SK-MEL-5 (cell line): ENCODE measurements at regions not wholly inside any gene's neighbourhood (a gene's known extent, or its start where the extent isn't known, plus 50 kb on each side); places are given as distances from the start of the nearest gene placed in this dataset.

Experiments
- DNase-seq: peaks from one replicate; pipeline ENCODE4 v3.0.0-alpha.2; 2016; ENCODE audit warnings: low read depth, low spot score
- in situ Hi-C: cut with HindIII; loops from 2 replicates; pipeline ENCODE4 v1.10.0; 2016; ENCODE audit warnings: low sequenced_read_pairs, high pct_unique_total_duplicates, low pct_unique_long_range_greater_than_20kb

- no peak for DNase-seq
- in situ Hi-C loops, result no loop called here
Observed at GRCh38 chr9:12162181-12162815, 530.9 kb upstream of the TYRP1 start.

GRCh38 chr9:12163723-12164458 lies 529.3 kb upstream of the TYRP1 start:
- in situ Hi-C loops, result no loop called here
- no peak for DNase-seq

DNA sequence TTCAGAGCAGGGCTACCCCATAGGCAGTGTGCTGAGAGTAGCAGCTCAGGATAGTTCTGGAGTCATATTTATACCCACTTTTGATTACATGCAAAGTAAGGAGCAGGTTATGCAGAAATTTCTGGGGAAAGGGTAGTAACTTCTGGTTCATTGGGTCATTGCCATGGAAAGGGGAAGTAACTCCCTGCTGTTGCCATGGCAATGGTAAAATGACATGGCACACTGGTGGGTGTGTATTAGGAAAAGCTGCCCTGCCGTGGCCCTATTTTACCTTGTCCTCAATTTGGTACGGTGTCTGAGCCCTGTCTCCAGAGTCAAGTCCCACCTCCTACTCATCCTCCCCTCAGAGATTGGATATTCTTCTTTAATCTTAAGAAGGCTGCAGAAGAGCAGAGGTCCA lies 526.7 kb upstream of the TYRP1 start:
- no peak for DNase-seq
- in situ Hi-C loops, result no loop called here

DNA sequence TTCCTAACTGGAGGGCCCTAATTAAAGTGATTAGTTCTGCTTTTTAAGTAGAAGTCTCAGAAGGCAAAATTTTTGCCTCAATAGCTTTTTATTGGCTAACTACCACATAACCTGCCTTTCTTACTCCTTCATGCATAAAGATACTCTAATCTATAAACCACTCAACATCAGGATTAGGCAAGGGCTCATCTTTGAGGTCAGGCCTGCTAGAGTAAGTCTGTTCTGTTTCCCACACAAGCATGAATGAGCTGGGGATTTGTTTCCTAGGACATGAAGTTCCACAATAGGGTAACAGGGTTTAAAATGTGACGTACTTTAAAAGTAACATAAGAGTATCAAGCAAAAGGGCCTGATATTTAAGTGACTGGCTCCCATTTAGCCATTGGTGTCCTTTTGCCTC lies 522.7 kb upstream of the TYRP1 start:
- in situ Hi-C loops, result no loop called here
- DNase-seq, result no peak

GRCh38 chr9:12178634-12179033 lies 514.6 kb upstream of the TYRP1 start:
- in situ Hi-C loops, result no loop called here
- no peak for DNase-seq

- in situ Hi-C loops, result no loop called here
- DNase-seq, result no peak
Observed at GRCh38 chr9:12182806-12183205, 510.4 kb upstream of the TYRP1 start.

DNA sequence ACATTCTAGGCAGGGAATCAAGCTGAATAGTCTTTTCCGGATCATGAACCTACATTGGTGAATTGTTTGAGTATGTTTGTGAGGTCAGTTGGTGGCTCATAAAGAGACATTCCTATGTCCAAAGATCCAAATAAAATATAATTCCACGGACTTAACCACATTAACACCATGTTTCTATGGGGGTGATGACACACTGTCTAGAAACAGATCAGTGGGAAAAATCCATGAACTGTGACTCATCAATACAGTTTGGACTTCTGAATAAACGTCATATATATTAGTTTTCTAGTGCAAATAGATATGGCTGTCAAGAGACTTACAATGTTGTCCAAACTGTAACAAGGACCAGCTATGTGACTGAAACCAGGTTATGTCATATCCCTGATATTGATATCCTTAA lies 509.9 kb upstream of the TYRP1 start:
- DNase-seq, result no peak
- in situ Hi-C loops, result no loop called here

DNA sequence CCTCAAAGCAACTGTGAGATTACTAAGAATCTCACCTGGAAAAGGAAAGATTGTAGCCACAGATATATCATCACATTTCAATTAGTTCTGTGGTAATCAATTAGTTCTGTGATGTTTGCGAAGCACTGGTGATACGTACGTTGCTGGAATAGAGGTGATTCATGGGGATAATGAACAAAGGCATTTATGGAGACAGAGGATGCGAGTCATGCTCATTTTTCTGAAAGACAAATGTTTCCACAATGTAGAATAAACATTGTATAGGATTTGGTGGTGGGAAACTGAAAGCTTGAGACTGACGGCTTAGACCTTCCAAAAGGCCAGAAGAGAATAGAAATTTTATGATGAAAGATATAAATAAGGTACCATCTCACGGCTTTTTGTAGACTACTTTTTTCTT lies 507.3 kb upstream of the TYRP1 start:
- in situ Hi-C loops, result no loop called here
- no peak for DNase-seq

DNA sequence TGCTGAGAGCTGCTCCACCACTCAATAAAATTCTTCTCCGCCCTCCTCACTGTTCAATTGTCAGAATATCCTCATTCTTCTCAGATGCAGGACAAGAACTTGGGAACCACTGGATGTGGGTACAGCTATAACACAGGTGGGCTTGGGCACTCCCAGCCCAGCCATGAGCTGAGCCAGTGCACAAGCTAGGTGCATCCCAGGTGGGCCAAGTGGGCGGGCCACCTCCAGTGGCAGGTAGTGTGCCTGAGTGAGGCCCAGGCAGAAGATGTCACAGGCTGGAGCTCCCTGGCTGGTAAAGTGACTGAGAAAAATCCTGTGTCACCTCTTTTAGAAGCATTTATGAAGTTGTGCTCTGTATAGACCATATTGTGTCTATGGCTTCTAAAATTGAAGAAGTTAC lies 501.6 kb upstream of the TYRP1 start:
- in situ Hi-C loops, result no loop called here
- DNase-seq, result no peak

- DNase-seq, result no peak
- in situ Hi-C loops, result no loop called here
Observed at GRCh38 chr9:12194731-12195130, 498.5 kb upstream of the TYRP1 start.

DNA sequence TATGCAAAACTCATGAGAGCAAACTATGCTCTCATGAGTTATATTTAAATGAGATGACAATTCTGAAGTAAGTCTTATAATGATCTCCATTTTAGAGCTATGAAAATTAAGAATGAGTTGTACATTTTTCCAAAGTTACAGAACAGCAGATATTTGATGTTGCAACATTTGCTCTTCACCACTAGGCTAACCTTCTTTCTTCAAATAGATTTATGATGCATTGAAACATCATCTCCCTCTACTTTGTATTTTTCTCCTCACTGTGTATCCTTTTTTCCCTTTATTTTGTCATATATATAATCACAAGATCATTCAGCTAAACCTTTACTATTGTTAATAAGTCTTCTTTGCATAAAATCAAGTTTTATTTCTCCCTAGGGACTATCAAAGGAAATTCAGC lies 497.7 kb upstream of the TYRP1 start:
- no peak for DNase-seq
- in situ Hi-C loops, result no loop called here

GRCh38 chr9:12204512-12204911 lies 488.7 kb upstream of the TYRP1 start:
- in situ Hi-C loops, result no loop called here
- no peak for DNase-seq

DNA sequence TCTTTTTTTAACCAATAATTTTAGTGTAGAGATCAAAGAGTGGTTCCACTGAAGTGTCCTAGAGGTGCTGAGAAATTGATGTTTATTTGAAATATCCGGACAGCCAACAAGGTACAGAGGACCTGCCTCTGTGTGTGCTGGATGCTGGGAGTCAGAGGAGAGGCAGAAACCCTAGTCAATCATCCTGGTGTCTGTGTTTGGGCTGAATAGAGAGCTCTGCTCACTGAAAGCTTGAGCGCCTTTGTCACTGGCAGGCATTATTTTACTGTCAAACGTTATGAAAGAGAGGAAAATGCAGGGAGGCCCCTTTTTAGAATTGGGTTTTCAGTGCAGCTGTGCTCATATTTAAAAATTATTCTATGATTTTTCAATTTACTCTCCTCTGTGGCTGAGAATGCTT lies 480.3 kb upstream of the TYRP1 start:
- in situ Hi-C loops, result no loop called here
- no peak for DNase-seq

- in situ Hi-C loops, result no loop called here
- no peak for DNase-seq
Observed at GRCh38 chr9:12221470-12221869, 471.7 kb upstream of the TYRP1 start.

DNA sequence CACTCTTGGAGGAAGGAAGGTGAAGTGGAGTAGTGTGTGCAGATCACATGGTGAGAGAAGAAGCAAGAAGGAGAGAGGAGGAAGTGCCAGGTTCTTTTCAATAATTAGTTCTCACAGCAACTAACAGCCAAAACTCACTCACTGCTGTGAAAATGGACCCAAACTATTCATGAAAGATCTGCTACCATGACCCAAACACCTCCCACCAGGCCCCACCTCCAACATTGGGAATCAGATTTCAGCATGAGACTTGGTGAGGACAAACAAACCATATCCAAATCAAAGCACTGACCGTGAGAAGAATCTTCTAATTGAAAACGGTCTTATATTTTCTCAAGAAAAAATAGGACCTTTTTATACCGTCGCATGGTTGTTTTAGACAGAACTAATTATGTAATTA lies 468.7 kb upstream of the TYRP1 start:
- no peak for DNase-seq
- in situ Hi-C loops, result no loop called here

DNA sequence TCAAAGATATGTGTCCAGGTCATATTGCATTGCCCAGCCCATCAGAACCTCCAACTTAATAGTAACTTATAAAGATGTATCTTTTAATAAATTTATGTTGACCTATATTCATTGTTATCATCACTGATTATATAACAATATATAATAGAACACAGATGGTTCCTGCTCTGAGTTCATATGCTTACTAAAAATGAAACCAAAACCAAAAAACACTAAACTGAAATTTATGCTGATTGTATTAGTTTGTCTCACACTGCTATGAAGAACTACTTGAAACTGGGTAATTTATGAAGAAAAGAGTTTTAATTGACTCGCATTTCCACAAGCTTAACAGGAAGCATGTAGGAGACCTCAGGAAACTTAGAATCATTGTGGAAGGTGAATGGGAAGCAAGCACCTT lies 462.5 kb upstream of the TYRP1 start:
- in situ Hi-C loops, result no loop called here
- DNase-seq, result no peak

DNA sequence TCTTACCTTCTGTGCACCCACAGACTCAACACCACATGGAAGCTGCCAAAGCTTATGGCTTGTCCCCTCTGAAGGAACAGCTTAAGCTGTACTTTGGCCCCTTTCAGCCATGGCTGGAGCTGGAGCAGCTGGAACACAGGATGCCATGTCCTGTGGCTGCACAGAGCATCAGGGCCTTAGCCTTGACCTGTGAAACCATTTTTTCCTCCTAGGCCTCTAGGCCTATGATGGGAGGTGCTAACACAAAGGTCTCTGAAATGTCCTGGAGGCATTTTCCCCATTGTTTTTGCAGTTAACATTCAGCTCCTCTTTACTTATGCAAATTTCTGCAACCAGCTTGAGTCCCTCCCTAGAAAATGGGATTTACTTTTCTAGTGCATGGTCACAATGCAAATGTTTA lies 461.4 kb upstream of the TYRP1 start:
- DNase-seq, result no peak
- in situ Hi-C loops, result no loop called here

GRCh38 chr9:12232836-12233235 lies 460.3 kb upstream of the TYRP1 start:
- no peak for DNase-seq
- in situ Hi-C loops, result no loop called here

DNA sequence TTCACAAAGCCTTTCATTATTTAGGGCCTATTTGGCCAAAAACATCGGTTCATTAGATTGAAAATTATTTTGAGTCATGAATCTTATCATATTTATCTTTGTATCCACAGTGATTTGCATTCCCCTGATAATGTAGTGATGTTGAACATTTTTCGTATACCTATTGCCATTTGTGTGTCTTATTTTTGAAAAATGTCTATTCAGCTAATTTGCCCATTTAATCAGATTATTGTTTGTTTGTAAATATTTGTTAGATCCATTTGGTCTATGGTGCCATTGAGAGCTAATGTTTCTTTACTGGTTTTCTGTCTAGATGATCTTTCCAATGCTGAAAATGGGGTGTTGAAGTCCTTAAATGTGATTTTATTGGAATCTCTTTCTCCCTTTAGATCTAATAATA lies 439.2 kb upstream of the TYRP1 start:
- in situ Hi-C loops, result no loop called here
- no peak for DNase-seq

- no peak for DNase-seq
- in situ Hi-C loops, result no loop called here
Observed at GRCh38 chr9:12266758-12267157, 426.4 kb upstream of the TYRP1 start.
